Left ventricle myocardium inferior (tissue), 1 donor: ENCODE measurements at regions not wholly inside any gene's neighbourhood (a gene's known extent, or its start where the extent isn't known, plus 50 kb on each side); places are given as distances from the start of the nearest gene placed in this dataset.

Experiments
- DNase-seq: peaks from one replicate; pipeline ENCODE4 v3.0.0-alpha.2; 2020
- H3K27ac ChIP-seq: fragments of 200-600 bp; replicated peaks from 2 replicates; pipeline ENCODE4 v1.8.0; 2021
- H3K27me3 ChIP-seq: fragments of 200-600 bp; 2 replicates; pipeline ENCODE4 v1.8.0; 2021; ENCODE audit warnings: low read depth
- H3K36me3 ChIP-seq: fragments of 200-600 bp; 2 replicates; pipeline ENCODE4 v1.8.0; 2021
- H3K4me1 ChIP-seq: fragments of 200-600 bp; 2 replicates; pipeline ENCODE4 v1.8.0; 2021
- H3K4me3 ChIP-seq: fragments of 200-600 bp; 2 replicates; pipeline ENCODE4 v1.8.0; 2021; ENCODE audit warnings: mild to moderate bottlenecking, moderate library complexity
- H3K9me3 ChIP-seq: fragments of 200-600 bp; replicated peaks from 2 replicates; pipeline ENCODE4 v1.8.0; 2021
- CTCF ChIP-seq: fragments of 200-600 bp; IDR thresholded peaks from 2 replicates; pipeline ENCODE4 v1.8.0; 2021; ENCODE audit warnings: antibody characterized with exemption, mild to moderate bottlenecking, borderline replicate concordance
- intact Hi-C: fragments of 100-400 bp; cut with micrococcal nuclease; formaldehyde crosslinking; loops from one replicate; pipeline ENCODE4 v1.11.0; 2022
- donor health status: DM: no; HTN: yes; CAD: no; lungs with severe emphysema.

GRCh38 chr2:147589127-147589526 lies 255.7 kb upstream of the ACVR2A start:
- no peaks in the 10 kb centered on the region for H3K4me1 ChIP-seq
- peaks cover 16% of the 10 kb centered on the region for H3K9me3 ChIP-seq
- H3K27me3 ChIP-seq: peaks cover 6% of the 10 kb centered on the region
- DNase-seq: no peak
- no peak for TF ChIP-seq CTCF
- H3K27ac ChIP-seq: no peak overlapping the region
- intact Hi-C loops: no loop called here
- no peaks in the 10 kb centered on the region for H3K36me3 ChIP-seq
- no peak overlapping the region for H3K4me3 ChIP-seq

GRCh38 chr2:147588191-147588590 lies 256.6 kb upstream of the ACVR2A start:
- H3K4me3 ChIP-seq: no peak overlapping the region
- intact Hi-C loops: no loop called here
- no peaks in the 10 kb centered on the region for H3K4me1 ChIP-seq
- no peak for DNase-seq
- no peaks in the 10 kb centered on the region for H3K36me3 ChIP-seq
- peaks cover 6% of the 10 kb centered on the region for H3K27me3 ChIP-seq
- no peak overlapping the region for H3K27ac ChIP-seq
- no peak for TF ChIP-seq CTCF
- H3K9me3 ChIP-seq: peaks cover 19% of the 10 kb centered on the region

- Histone ChIP-seq H3K9me3 (peaks cover 14% of the 10 kb centered on the region), H3K27ac (no peak overlapping the region), H3K4me3 (no peak overlapping the region), H3K36me3 (no peaks in the 10 kb centered on the region), H3K27me3 (no peaks in the 10 kb centered on the region), H3K4me1 (no peaks in the 10 kb centered on the region)
- intact Hi-C loops: no loop called here
- no peak for DNase-seq
- no peak for TF ChIP-seq CTCF
These were observed 266.3 kb upstream of the ACVR2A start for GRCh38 chr2:147578529-147578928.

GRCh38 chr2:147577998-147578380 lies 266.8 kb upstream of the ACVR2A start:
- H3K9me3 ChIP-seq: peaks cover 13% of the 10 kb centered on the region
- H3K36me3 ChIP-seq: no peaks in the 10 kb centered on the region
- no peak overlapping the region for H3K4me3 ChIP-seq
- TF ChIP-seq CTCF: no peak
- intact Hi-C loops: no loop called here
- H3K27ac ChIP-seq: no peak overlapping the region
- no peak for DNase-seq
- H3K4me1 ChIP-seq: no peaks in the 10 kb centered on the region
- no peaks in the 10 kb centered on the region for H3K27me3 ChIP-seq

GRCh38 chr2:147577323-147577997 lies 267.4 kb upstream of the ACVR2A start:
- Histone ChIP-seq H3K9me3 (peaks cover 11% of the 10 kb centered on the region), H3K4me1 (no peaks in the 10 kb centered on the region), H3K27ac (no peak overlapping the region), H3K27me3 (no peaks in the 10 kb centered on the region), H3K4me3 (no peak overlapping the region), H3K36me3 (no peaks in the 10 kb centered on the region)
- intact Hi-C loops: no loop called here
- no peak for TF ChIP-seq CTCF
- no peak for DNase-seq
